K562 (cell line): ENCODE measurements at regions not wholly inside any gene's neighbourhood (a gene's known extent, or its start where the extent isn't known, plus 50 kb on each side); places are given as distances from the start of the nearest gene placed in this dataset.

Source experiments
- CBX2 ChIP-seq: fragments of 200-600 bp; sonication (generic); IDR thresholded peaks from one replicate; pipeline ENCODE4 v1.6.1; 2012; ENCODE audit warnings: mild to moderate bottlenecking, low read length, inconsistent platforms; ENCODE audit not compliant: insufficient read depth, poor library complexity, severe bottlenecking
- CSDE1 ChIP-seq, 2 experiments: fragments of 450-650 bp; IDR thresholded peaks; 2 replicates each; pipeline ENCODE4 v1.6.1; 2016; ENCODE audit warnings: mild to moderate bottlenecking in 1 of 2
- E2F3 ChIP-seq: fragments of 250-450 bp; sonication (Bioruptor Pico); IDR thresholded peaks from 2 replicates; pipeline ENCODE4 v1.4.0; 2020; ENCODE audit warnings: mild to moderate bottlenecking
- EP400 ChIP-seq: fragments of 450-650 bp; IDR thresholded peaks from 2 replicates; pipeline ENCODE4 v1.6.1; 2017; ENCODE audit warnings: antibody characterized with exemption, mild to moderate bottlenecking, moderate library complexity
- FUS ChIP-seq: fragments of 200-400 bp; formaldehyde crosslinking; optimal IDR thresholded peaks from 2 replicates; pipeline ENCODE3; 2017; ENCODE audit warnings: low read depth, low read length
- HMG20A ChIP-seq: fragments of 450-650 bp; formaldehyde crosslinking; conservative IDR thresholded peaks from 2 replicates; pipeline ENCODE4 v1.4.0; 2020; ENCODE audit warnings: mild to moderate bottlenecking, mixed read lengths
- MAFG ChIP-seq: fragments of 450-650 bp; conservative IDR thresholded peaks from 2 replicates; pipeline ENCODE4 v1.6.1; 2016; ENCODE audit warnings: missing genetic modification characterization, missing compliant biosample characterization
- MGA ChIP-seq: fragments of 450-650 bp; IDR thresholded peaks from 2 replicates; pipeline ENCODE4 v1.6.1; 2016; ENCODE audit warnings: mild to moderate bottlenecking, moderate library complexity
- MYBL2 ChIP-seq, 2 experiments: fragments of 450-650 bp in 1 of 2; sonication (generic) in 1 of 2; formaldehyde crosslinking in 1 of 2; IDR thresholded peaks; 2 replicates each; pipeline versions ENCODE4 v1.6.1 to v1.8.1; 2017 to 2022; ENCODE audit warnings: borderline replicate concordance in 1 of 2, inconsistent platforms in 1 of 2, low read depth in 1 of 2, mild to moderate bottlenecking in 1 of 2, missing genetic modification reagents in 1 of 2, moderate library complexity in 1 of 2
- NR2C2 ChIP-seq, 2 experiments: fragments of 200-800 bp in 1 of 2; sonication (Bioruptor generic) in 1 of 2; sonication (generic) in 1 of 2; formaldehyde crosslinking in 1 of 2; IDR thresholded peaks; 2 replicates each; pipeline versions ENCODE4 v1.6.1 to v1.8.0; 2016 to 2022; ENCODE audit warnings: mild to moderate bottlenecking in 1 of 2, missing compliant biosample characterization in 1 of 2, missing genetic modification characterization in 1 of 2, missing genetic modification reagents in 1 of 2
- PKNOX1 ChIP-seq: fragments of 450-650 bp; IDR thresholded peaks from 2 replicates; pipeline ENCODE4 v1.6.1; 2016
- SIX5 ChIP-seq, 2 experiments: IDR thresholded peaks; 2 replicates each; pipeline ENCODE4 v1.6.1; 2011; ENCODE audit warnings: low read length in 2 of 2, borderline replicate concordance in 1 of 2, low read depth in 1 of 2, mild to moderate bottlenecking in 1 of 2, moderate library complexity in 1 of 2; ENCODE audit not compliant: insufficient read depth in 1 of 2
- SMARCA5 ChIP-seq: fragments of 450-650 bp; IDR thresholded peaks from 2 replicates; pipeline ENCODE4 v1.6.1; 2016
- TEAD4 ChIP-seq, 2 experiments: sonication (generic) in 1 of 2; formaldehyde crosslinking in 1 of 2; IDR thresholded peaks; 2 replicates each; pipeline versions ENCODE4 v1.6.1 to v1.8.0; 2012 to 2022; ENCODE audit warnings: borderline replicate concordance in 1 of 2, inconsistent platforms in 1 of 2, low read length in 1 of 2, mild to moderate bottlenecking in 1 of 2, missing genetic modification reagents in 1 of 2

GRCh38 chr22:22730655-22731373 lies 86.4 kb downstream of the GGTLC2 start (continued):
- TF ChIP-seq PKNOX1, result no peak
- TF ChIP-seq HMG20A, result no peak
- TF ChIP-seq CBX2, result no peak
- TF ChIP-seq EP400, result no peak
- no peak for TF ChIP-seq MAFG (tag)
- TF ChIP-seq SIX5 (IDR thresholded peaks at IDR 0.05; ENCODE audit: borderline replicate concordance in 1 of 2, insufficient read depth in 1 of 2, low read depth in 1 of 2, low read length in 2 of 2), result no peak
- no peak for TF ChIP-seq MGA
- 0 out of 2 replicates have a peak, but pooled peaks have one; percentile 11 for TF ChIP-seq TEAD4 (IDR thresholded peaks at IDR 0.05; ENCODE audit: low read length)
- TF ChIP-seq TEAD4 (CRISPR knock-in tag; IDR thresholded peaks at IDR 0.05; ENCODE audit: borderline replicate concordance), result peak; percentile 79; the same call in 1 of the 2 replicates
- no peak for TF ChIP-seq MYBL2 (IDR thresholded peaks at IDR 0.05; ENCODE audit: low read depth)
- no peak for TF ChIP-seq MYBL2 (CRISPR knock-in tag; IDR thresholded peaks at IDR 0.05; ENCODE audit: borderline replicate concordance)
- TF ChIP-seq E2F3 (CRISPR knock-in tag), result no peak
- no peak for TF ChIP-seq SMARCA5
- TF ChIP-seq FUS, result no peak
- peak; percentile 43; the same call in 1 of the 2 replicates for TF ChIP-seq NR2C2 (CRISPR knock-in tag; IDR thresholded peaks at IDR 0.05)
- no peak for TF ChIP-seq NR2C2 (tag; IDR thresholded peaks at IDR 0.05)
- TF ChIP-seq CSDE1 (IDR thresholded peaks at IDR 0.05), result no peak
